HEK293 (cell line): ENCODE measurements at regions not wholly inside any gene's neighbourhood (a gene's known extent, or its start where the extent isn't known, plus 50 kb on each side); places are given as distances from the start of the nearest gene placed in this dataset.

Experiments
- CTCF ChIA-PET: fragments of 350-600 bp; formaldehyde crosslinking; extraction: SDS; loops from one replicate; lab custom pipeline; 2021; ENCODE audit warnings: antibody characterized with exemption; lab: Yijun Ruan, JAX
- POLR2A ChIA-PET: fragments of 300-600 bp; formaldehyde crosslinking; extraction: SDS; loops from one replicate; lab custom pipeline; 2020; ENCODE audit warnings: antibody characterized with exemption, inconsistent platforms; lab: Yijun Ruan, JAX
- H3K27ac ChIP-seq: fragments of 200-500 bp; sonication (Bioruptor generic); 2 replicates; pipeline ENCODE4 v1.5.1; 2014; ENCODE audit warnings: low read depth, low read length, control low read depth, inconsistent platforms; ENCODE audit errors: extremely low read depth
- H3K36me3 ChIP-seq, 2 experiments: fragments of 200-500 bp in 1 of 2; sonication (Bioruptor generic) in 1 of 2; 1 replicate in 1 of 2; 2 replicates in 1 of 2; pipeline ENCODE4 v1.5.1; 2014 to 2017; ENCODE audit warnings: inconsistent platforms in 2 of 2, low read length in 2 of 2; ENCODE audit not compliant: control insufficient read depth in 2 of 2, insufficient read depth in 1 of 2
- H3K4me1 ChIP-seq: fragments of 200-500 bp; sonication (Bioruptor generic); 2 replicates; pipeline ENCODE4 v1.5.1; 2014; ENCODE audit warnings: mild to moderate bottlenecking, low read length, inconsistent platforms; ENCODE audit not compliant: control insufficient read depth, insufficient read depth
- H3K4me3 ChIP-seq: 2 replicates; pipeline ENCODE4 v1.5.1; 2011; ENCODE audit warnings: low read depth, mild to moderate bottlenecking, control low read depth, low read length, moderate library complexity
- H3K9me3 ChIP-seq: fragments of 200-500 bp; sonication (Bioruptor generic); 2 replicates; pipeline ENCODE4 v1.5.1; 2014; ENCODE audit warnings: low read depth, low read length, inconsistent platforms; ENCODE audit not compliant: control insufficient read depth, insufficient read depth
- AEBP2 ChIP-seq: fragments of 450-650 bp; formaldehyde crosslinking; IDR thresholded peaks from 2 replicates; pipeline ENCODE4 v1.5.1; 2016; ENCODE audit warnings: missing biosample characterization, missing genetic modification characterization, borderline replicate concordance
- GFI1B ChIP-seq: fragments of 450-650 bp; formaldehyde crosslinking; IDR thresholded peaks from 2 replicates; pipeline ENCODE4 v1.5.1; 2016; ENCODE audit warnings: missing biosample characterization, missing genetic modification characterization
- MEIS1 ChIP-seq: sonication (generic); formaldehyde crosslinking; IDR thresholded peaks from 2 replicates; pipeline ENCODE4 v1.8.1; 2022; ENCODE audit warnings: missing genetic modification reagents, mild to moderate bottlenecking, borderline replicate concordance
- MZF1 ChIP-seq: fragments of 450-650 bp; formaldehyde crosslinking; IDR thresholded peaks from 2 replicates; pipeline ENCODE4 v1.5.1; 2017; ENCODE audit warnings: missing biosample characterization, missing genetic modification characterization, borderline replicate concordance
- PRDM1 ChIP-seq: fragments of 450-650 bp; formaldehyde crosslinking; IDR thresholded peaks from 2 replicates; pipeline ENCODE4; 2016; ENCODE audit warnings: missing biosample characterization, missing genetic modification characterization
- RBAK ChIP-seq: fragments of 450-650 bp; formaldehyde crosslinking; IDR thresholded peaks from 2 replicates; pipeline ENCODE4 v1.5.1; 2016; ENCODE audit warnings: missing biosample characterization, missing genetic modification characterization
- REST ChIP-seq: fragments of 450-650 bp; formaldehyde crosslinking; IDR thresholded peaks from 2 replicates; pipeline ENCODE4 v1.5.1; 2016; ENCODE audit warnings: missing biosample characterization, missing genetic modification characterization
- SETDB1 ChIP-seq: IDR thresholded peaks from one replicate; pipeline ENCODE4 v1.6.1; 2017; ENCODE audit warnings: mild to moderate bottlenecking, low read length, moderate library complexity, mixed read lengths; ENCODE audit not compliant: insufficient read length
- ZBTB10 ChIP-seq: fragments of 450-650 bp; formaldehyde crosslinking; IDR thresholded peaks from 2 replicates; pipeline ENCODE4 v1.5.1; 2016; ENCODE audit warnings: missing biosample characterization, missing genetic modification characterization
- ZFP41 ChIP-seq: fragments of 450-650 bp; formaldehyde crosslinking; IDR thresholded peaks from 2 replicates; pipeline ENCODE4 v1.5.1; 2016; ENCODE audit warnings: missing biosample characterization, missing genetic modification characterization, borderline replicate concordance
- ZNF211 ChIP-seq: fragments of 450-650 bp; formaldehyde crosslinking; IDR thresholded peaks from 2 replicates; pipeline ENCODE4 v1.5.1; 2016; ENCODE audit warnings: low read depth, missing biosample characterization, missing genetic modification characterization
- ZNF214 ChIP-seq: fragments of 450-650 bp; formaldehyde crosslinking; IDR thresholded peaks from 2 replicates; pipeline ENCODE4 v1.5.1; 2017; ENCODE audit warnings: missing biosample characterization, mild to moderate bottlenecking, missing genetic modification characterization, borderline replicate concordance
- ZNF266 ChIP-seq: fragments of 450-650 bp; formaldehyde crosslinking; IDR thresholded peaks from 2 replicates; pipeline ENCODE4 v1.5.1; 2016; ENCODE audit warnings: missing biosample characterization, missing genetic modification characterization, low read depth
- ZNF510 ChIP-seq: fragments of 450-650 bp; formaldehyde crosslinking; IDR thresholded peaks from 2 replicates; pipeline ENCODE4 v1.5.1; 2018; ENCODE audit warnings: mild to moderate bottlenecking, missing genetic modification characterization, missing biosample characterization; ENCODE audit not compliant: insufficient replicate concordance
- ZNF544 ChIP-seq: fragments of 450-650 bp; formaldehyde crosslinking; IDR thresholded peaks from 2 replicates; pipeline ENCODE4 v1.5.0; 2017; ENCODE audit warnings: missing biosample characterization, missing genetic modification characterization
- ZNF548 ChIP-seq: fragments of 450-650 bp; formaldehyde crosslinking; IDR thresholded peaks from 2 replicates; pipeline ENCODE4 v1.5.1; 2016; ENCODE audit warnings: missing biosample characterization, missing genetic modification characterization
- ZNF549 ChIP-seq: fragments of 450-650 bp; IDR thresholded peaks from 2 replicates; pipeline ENCODE4 v1.5.1; 2018; ENCODE audit warnings: missing biosample characterization, missing genetic modification characterization, mild to moderate bottlenecking, inconsistent platforms, moderate library complexity
- ZNF596 ChIP-seq: fragments of 450-650 bp; IDR thresholded peaks from 2 replicates; pipeline ENCODE4 v1.5.0; 2018; ENCODE audit warnings: missing biosample characterization, mild to moderate bottlenecking, missing genetic modification characterization, moderate library complexity
- ZNF704 ChIP-seq: fragments of 450-650 bp; formaldehyde crosslinking; IDR thresholded peaks from 2 replicates; pipeline ENCODE4 v1.5.1; 2016; ENCODE audit warnings: missing biosample characterization, missing genetic modification characterization
- ZNF792 ChIP-seq: fragments of 450-650 bp; formaldehyde crosslinking; IDR thresholded peaks from 2 replicates; pipeline ENCODE4 v1.5.1; 2016; ENCODE audit warnings: missing biosample characterization, missing genetic modification characterization
- ZNF837 ChIP-seq: fragments of 450-650 bp; formaldehyde crosslinking; IDR thresholded peaks from 2 replicates; pipeline ENCODE4 v1.5.1; 2016; ENCODE audit warnings: missing biosample characterization, missing genetic modification characterization
- ZSCAN23 ChIP-seq: fragments of 450-650 bp; formaldehyde crosslinking; IDR thresholded peaks from 2 replicates; pipeline ENCODE4 v1.5.1; 2016; ENCODE audit warnings: missing biosample characterization, missing genetic modification characterization
- TF ChIP-seq, protein P1 (sequence below): fragments of 450-650 bp; formaldehyde crosslinking; IDR thresholded peaks from 2 replicates; pipeline ENCODE4 v1.5.1; 2017; ENCODE audit warnings: missing biosample characterization, missing genetic modification characterization
- TF ChIP-seq, protein P2 (sequence below): IDR thresholded peaks from 2 replicates; pipeline ENCODE4 v1.6.1; 2011; ENCODE audit warnings: mild to moderate bottlenecking, low read depth, low read length, borderline replicate concordance

DNA sequence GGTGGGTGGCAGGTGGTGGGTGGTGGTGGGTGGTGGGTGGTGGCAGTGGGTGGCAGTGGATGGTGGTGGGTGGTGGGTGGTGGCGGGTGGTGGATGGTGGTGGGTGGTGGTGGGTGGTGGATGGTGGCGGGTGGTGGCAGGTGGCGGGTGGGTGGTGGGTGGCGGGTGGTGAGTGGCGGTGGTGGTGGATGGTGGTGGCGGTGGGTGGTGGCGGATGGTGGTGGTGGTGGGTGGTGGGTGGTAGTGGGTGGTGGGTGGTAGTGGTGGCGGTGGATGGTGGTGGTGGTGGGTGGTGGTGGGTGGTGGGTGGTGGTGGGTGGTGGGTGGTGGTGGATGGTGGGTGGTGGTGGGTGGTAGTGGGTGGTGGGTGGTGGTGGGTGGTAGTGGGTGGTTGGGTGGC, 423.8 kb upstream of the PSMD7 start:
- no peak for TF ChIP-seq MEIS1 (CRISPR knock-in tag)
- no peak for TF ChIP-seq ZNF211
- no peak for TF ChIP-seq RBAK
- no peak for TF ChIP-seq ZNF549 (tag by site-specific recombination)
- TF ChIP-seq AEBP2 (tag by site-specific recombination): no peak
- TF ChIP-seq ZNF548 (tag by site-specific recombination): no peak
- no peak for TF ChIP-seq ZNF214 (tag by site-specific recombination)
- H3K4me3 ChIP-seq: no peak overlapping the region
- CTCF ChIA-PET: no interaction called here
- H3K9me3 ChIP-seq: no peaks in the 10 kb centered on the region
- no peaks in the 10 kb centered on the region for H3K36me3 ChIP-seq
- H3K27ac ChIP-seq: no peak overlapping the region
- H3K4me1 ChIP-seq: 0 out of 2 replicates have a peak, but pooled peaks cover 3% of the 10 kb centered on the region
- POLR2A ChIA-PET: no interaction called here

GRCh38 chr16:73871088-73871733, 425.4 kb upstream of the PSMD7 start:
- Histone ChIP-seq H3K36me3 (no peaks in the 10 kb centered on the region), H3K27ac (no peak overlapping the region), H3K4me1 (0 out of 2 replicates have a peak, but pooled peaks cover 3% of the 10 kb centered on the region), H3K9me3 (no peaks in the 10 kb centered on the region), H3K4me3 (no peak overlapping the region)
- CTCF ChIA-PET: no interaction called here
- TF ChIP-seq ZNF266 (tag by site-specific recombination): no peak
- TF ChIP-seq ZNF704: no peak
- no peak for TF ChIP-seq MZF1 (tag by site-specific recombination)
- TF ChIP-seq, protein P1, sequence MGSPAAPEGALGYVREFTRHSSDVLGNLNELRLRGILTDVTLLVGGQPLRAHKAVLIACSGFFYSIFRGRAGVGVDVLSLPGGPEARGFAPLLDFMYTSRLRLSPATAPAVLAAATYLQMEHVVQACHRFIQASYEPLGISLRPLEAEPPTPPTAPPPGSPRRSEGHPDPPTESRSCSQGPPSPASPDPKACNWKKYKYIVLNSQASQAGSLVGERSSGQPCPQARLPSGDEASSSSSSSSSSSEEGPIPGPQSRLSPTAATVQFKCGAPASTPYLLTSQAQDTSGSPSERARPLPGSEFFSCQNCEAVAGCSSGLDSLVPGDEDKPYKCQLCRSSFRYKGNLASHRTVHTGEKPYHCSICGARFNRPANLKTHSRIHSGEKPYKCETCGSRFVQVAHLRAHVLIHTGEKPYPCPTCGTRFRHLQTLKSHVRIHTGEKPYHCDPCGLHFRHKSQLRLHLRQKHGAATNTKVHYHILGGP: no peak
- TF ChIP-seq REST: no peak
- TF ChIP-seq GFI1B: no peak
- no peak for TF ChIP-seq ZNF792 (tag by site-specific recombination)
- no peak for TF ChIP-seq ZNF837 (tag by site-specific recombination)
- no peak for TF ChIP-seq ZNF510 (tag by site-specific recombination)
- TF ChIP-seq ZNF596: no peak
- no peak for TF ChIP-seq ZFP41
- no peak for TF ChIP-seq ZNF544
- TF ChIP-seq ZSCAN23: no peak
- TF ChIP-seq PRDM1 (tag by site-specific recombination): no peak
- no peak for TF ChIP-seq SETDB1
- TF ChIP-seq, protein P2, sequence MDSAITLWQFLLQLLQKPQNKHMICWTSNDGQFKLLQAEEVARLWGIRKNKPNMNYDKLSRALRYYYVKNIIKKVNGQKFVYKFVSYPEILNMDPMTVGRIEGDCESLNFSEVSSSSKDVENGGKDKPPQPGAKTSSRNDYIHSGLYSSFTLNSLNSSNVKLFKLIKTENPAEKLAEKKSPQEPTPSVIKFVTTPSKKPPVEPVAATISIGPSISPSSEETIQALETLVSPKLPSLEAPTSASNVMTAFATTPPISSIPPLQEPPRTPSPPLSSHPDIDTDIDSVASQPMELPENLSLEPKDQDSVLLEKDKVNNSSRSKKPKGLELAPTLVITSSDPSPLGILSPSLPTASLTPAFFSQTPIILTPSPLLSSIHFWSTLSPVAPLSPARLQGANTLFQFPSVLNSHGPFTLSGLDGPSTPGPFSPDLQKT: no peak
- TF ChIP-seq ZBTB10 (tag by site-specific recombination): no peak
- POLR2A ChIA-PET: no interaction called here
